ENCODE measurements at regions not wholly inside any gene's neighbourhood (a gene's known extent, or its start where the extent isn't known, plus 50 kb on each side); places are given as distances from the start of the nearest gene placed in this dataset.

- TF ChIP-seq EGR1 (IDR thresholded peaks at IDR 0.05) (no peak), TAF1 (IDR thresholded peaks at IDR 0.05; ENCODE audit: low read depth) (no peak), CEBPB (IDR thresholded peaks at IDR 0.05) (no peak), TCF12 (IDR thresholded peaks at IDR 0.05; ENCODE audit: low read depth) (no peak), NFIC (IDR thresholded peaks at IDR 0.05) (no peak), RAD21 (IDR thresholded peaks at IDR 0.05; ENCODE audit: low read depth) (no peak), EP300 (IDR thresholded peaks at IDR 0.05; ENCODE audit: borderline replicate concordance) (no peak), USF1 (IDR thresholded peaks at IDR 0.05) (no peak)
Measured at GRCh38 chr18:70413455-70413854, 124.6 kb downstream of the SOCS6 start.

Data from Ishikawa (cell line).